Ammon's horn (tissue), 1 donor: ENCODE measurements at regions not wholly inside any gene's neighbourhood (a gene's known extent, or its start where the extent isn't known, plus 50 kb on each side); places are given as distances from the start of the nearest gene placed in this dataset.
"Not testable (repeated sequence)": the region's sequence is repeated elsewhere in the genome, so short reads cannot be mapped to it uniquely, and the experiment has no call there.

ENCODE experiments used
- DNase-seq: peaks from one replicate; pipeline ENCODE4 v3.0.0-alpha.2; 2016; ENCODE audit warnings: low spot score

- no peak for DNase-seq
These were observed 101.9 kb downstream of the RGS21 start for GRCh38 chr1:192418552-192419285.

GRCh38 chr1:192430644-192431043, 113.9 kb downstream of the RGS21 start:
- DNase-seq, result no peak

- DNase-seq, result no peak
These were observed 118.9 kb downstream of the RGS21 start for GRCh38 chr1:192435704-192436103.

- no peak for DNase-seq
These were observed 119.8 kb downstream of the RGS21 start for GRCh38 chr1:192436441-192437078.

- no peak for DNase-seq
These were observed 121.9 kb downstream of the RGS21 start for GRCh38 chr1:192438737-192439136.

GRCh38 chr1:192439373-192440025, 122.7 kb downstream of the RGS21 start:
- no peak for DNase-seq

GRCh38 chr1:192441492-192441891, 124.7 kb downstream of the RGS21 start:
- no peak for DNase-seq

- no peak for DNase-seq
These were observed 125.9 kb downstream of the RGS21 start for GRCh38 chr1:192442736-192443135.

- DNase-seq, result no peak
These were observed 126.8 kb downstream of the RGS21 start for GRCh38 chr1:192443616-192444015.

GRCh38 chr1:192445241-192445640, 128.4 kb downstream of the RGS21 start:
- DNase-seq, result no peak

GRCh38 chr1:192445839-192446489, 129.2 kb downstream of the RGS21 start:
- peak; percentile 47 for DNase-seq

GRCh38 chr1:192448026-192448578, 127.5 kb upstream of the RGS1 start:
- DNase-seq, result no peak

GRCh38 chr1:192453360-192453992, 122.1 kb upstream of the RGS1 start:
- DNase-seq, result no peak

- no peak for DNase-seq
These were observed 116.1 kb upstream of the RGS1 start for GRCh38 chr1:192459467-192459866.

- no peak for DNase-seq
These were observed 113.9 kb upstream of the RGS1 start for GRCh38 chr1:192461684-192462083.

GRCh38 chr1:192462616-192463015, 113.0 kb upstream of the RGS1 start:
- DNase-seq, result peak; percentile 8

- no peak for DNase-seq
These were observed 111.9 kb upstream of the RGS1 start for GRCh38 chr1:192463661-192464060.

GRCh38 chr1:192465221-192465620, 110.4 kb upstream of the RGS1 start:
- DNase-seq, result not testable (repeated sequence)

GRCh38 chr1:192474080-192474683, 101.4 kb upstream of the RGS1 start:
- peak; percentile 20 for DNase-seq

GRCh38 chr1:192475329-192475728, 100.2 kb upstream of the RGS1 start:
- DNase-seq, result no peak

GRCh38 chr1:192475970-192476369, 99.6 kb upstream of the RGS1 start:
- DNase-seq, result no peak
